COLO829 (cell line): ENCODE measurements at regions not wholly inside any gene's neighbourhood (a gene's known extent, or its start where the extent isn't known, plus 50 kb on each side); places are given as distances from the start of the nearest gene placed in this dataset.
"Not testable (repeated sequence)": the region's sequence is repeated elsewhere in the genome, so short reads cannot be mapped to it uniquely, and the experiment has no call there.

Experiments
- DNase-seq: peaks from one replicate; pipeline ENCODE4 v3.0.0; 2012; ENCODE audit warnings: low spot score

GRCh38 chr4:114087596-114088230 lies 108.3 kb upstream of the ARSJ start:
- DNase-seq: no peak

DNA sequence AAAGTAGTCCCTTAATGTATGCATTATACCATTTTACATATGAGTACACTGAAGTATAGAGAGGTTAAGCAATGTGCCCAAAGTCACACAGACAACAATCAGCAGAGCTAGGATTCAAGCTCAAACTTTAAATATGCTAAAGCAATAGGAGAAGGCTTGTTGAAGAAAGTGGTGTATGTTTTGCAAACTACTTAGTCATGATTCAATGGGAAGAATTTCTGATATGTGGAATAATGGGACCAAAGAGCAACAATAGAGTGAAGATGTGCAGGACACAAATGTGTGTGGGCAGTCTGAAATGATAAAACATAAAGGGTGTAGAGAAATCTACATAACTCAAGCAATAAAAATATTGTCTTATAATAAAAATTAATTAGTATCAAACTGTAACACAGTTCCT lies 109.0 kb upstream of the ARSJ start:
- no peak for DNase-seq

DNA sequence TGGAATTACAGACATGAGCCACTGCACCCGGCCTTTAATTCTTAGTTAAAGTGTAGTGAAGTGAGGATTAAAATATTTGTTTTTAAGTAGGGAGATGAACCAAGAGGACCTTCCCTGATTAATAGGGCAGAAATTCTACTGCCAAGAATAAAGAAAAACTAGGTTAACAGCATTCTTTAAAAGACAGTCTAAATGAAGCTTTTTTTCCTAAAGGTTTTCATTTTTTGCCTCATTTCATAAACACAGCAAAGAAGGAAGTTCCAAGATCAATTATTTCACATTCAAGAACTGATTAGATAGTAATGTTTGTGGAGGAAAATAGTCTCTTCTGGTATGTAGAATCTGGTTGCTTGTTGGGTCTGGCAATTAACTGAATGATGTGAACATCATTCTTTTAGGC lies 112.1 kb upstream of the ARSJ start:
- no peak for DNase-seq

- DNase-seq: peak; percentile 90
Observed at GRCh38 chr4:114093221-114093715, 113.8 kb upstream of the ARSJ start.

- no peak for DNase-seq
Observed at GRCh38 chr4:114100288-114101031, 121.0 kb upstream of the ARSJ start.

DNA sequence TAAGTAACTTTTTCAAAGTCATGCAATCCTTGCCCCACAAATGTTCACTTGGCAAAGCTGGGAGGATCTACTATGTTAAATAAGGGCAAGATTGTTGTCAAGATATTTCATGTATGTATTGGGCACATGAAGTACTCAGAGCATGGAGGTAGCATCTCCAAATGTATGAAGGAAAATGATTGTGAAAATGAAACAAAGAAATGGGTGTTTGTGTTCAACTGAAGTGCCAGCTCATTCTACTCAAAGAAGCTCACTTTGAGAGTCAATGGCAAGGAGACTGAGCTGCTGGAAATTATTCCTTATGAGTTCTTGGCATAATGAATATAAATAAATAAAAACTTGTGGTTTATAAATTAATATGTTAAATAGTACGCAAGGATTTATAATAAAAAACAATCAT lies 124.5 kb upstream of the ARSJ start:
- no peak for DNase-seq

DNA sequence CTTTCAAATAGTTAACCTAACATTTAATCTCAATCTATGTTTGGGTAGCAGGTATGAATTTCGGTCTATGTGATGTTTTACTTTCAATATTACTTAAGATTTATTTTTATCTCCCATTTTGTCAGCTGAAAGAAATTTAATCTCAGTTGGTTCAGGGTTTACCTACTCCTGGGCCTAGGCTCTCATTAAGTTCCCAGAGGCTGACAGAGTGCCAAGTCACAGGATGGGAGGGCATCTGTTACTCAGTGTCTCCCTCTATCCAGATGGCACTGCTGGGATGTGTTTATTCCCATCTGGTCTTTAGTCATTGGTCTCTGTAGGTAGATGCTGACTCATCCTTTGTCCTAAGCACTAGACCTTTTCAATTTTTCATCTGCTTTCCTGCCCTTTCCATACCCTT lies 129.4 kb upstream of the ARSJ start:
- no peak for DNase-seq

DNA sequence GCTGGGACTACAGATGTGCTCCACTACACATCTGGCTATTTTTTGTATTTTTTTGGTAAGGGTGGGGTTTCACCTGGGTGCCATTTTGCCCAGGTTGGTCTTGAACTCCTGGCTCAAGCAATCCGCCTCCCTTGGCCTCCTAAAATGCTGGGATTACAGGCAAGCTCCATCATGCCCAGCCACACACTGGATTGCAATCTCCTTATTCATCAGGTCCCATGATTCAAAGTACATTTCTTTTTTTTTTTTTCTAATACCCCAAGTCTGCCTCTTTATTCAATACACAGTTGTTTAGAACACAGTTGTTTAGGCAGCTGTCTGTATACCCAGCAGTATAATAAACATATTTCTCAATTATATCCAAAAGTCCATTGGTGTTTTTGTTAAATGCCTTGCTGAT lies 130.3 kb upstream of the ARSJ start:
- no peak for DNase-seq

DNA sequence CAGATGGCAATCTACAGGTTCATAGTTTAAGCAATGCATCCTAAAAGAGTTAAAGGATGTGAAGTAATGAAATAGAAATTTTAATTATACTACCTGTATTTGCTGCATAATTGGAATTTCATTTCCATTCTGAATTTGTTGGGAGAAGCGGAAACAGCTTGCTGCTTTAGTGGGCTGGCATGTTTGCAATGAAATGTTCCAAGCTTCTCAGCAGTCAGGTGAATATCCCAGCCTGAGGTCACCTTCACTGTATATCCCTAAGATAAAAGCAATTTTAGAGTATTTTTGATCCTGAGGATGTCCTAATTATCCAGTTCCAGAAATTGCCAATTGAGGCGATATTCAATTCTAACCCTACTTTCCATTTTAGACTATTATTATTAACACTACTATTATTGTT lies 136.1 kb upstream of the ARSJ start:
- DNase-seq: no peak

GRCh38 chr4:114116861-114117260 lies 137.4 kb upstream of the ARSJ start:
- DNase-seq: no peak

- no peak for DNase-seq
Observed at GRCh38 chr4:114121221-114121620, 141.8 kb upstream of the ARSJ start.

DNA sequence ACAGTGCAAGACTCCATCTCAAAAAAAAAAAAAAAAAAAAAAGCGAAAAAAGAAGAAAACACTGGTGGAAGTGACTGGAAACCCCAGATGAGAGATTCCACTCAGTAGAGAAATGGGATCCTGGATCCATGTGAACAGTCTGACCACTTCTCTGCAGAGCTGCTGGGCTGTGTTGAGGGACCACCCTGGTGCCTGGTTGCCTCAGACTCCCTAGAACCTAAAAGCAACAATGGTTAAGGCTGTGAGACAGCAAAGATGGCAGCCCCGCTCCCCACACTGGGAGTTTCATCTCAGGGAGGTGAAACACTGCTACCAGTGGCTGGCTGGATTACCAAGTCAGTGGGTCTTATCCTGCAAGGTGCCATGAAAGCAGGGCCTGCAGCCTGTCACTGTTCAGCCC lies 152.8 kb upstream of the ARSJ start:
- DNase-seq: no peak

GRCh38 chr4:114132830-114133229 lies 153.4 kb upstream of the ARSJ start:
- DNase-seq: no peak

DNA sequence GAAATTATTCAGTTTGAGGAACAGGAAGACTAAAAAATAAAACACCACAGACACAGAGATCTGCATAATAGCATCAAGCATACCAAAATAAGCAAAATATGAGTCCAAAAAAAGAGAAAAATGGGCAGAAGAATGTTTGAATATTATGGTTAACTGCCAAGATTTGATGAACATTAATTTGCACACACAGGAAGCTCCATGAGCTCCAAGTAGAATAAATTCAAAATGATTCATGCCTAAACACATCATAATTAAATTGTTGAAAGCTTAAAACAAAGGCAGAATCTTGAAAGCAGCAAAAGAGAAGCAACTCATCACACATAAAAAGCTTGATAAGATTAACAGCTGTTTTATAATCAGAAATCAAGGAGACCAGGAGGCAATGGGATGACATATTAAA lies 156.6 kb upstream of the ARSJ start:
- DNase-seq: no peak

- DNase-seq: peak; percentile 82
Observed at GRCh38 chr4:114137984-114138383, 158.5 kb upstream of the ARSJ start.

DNA sequence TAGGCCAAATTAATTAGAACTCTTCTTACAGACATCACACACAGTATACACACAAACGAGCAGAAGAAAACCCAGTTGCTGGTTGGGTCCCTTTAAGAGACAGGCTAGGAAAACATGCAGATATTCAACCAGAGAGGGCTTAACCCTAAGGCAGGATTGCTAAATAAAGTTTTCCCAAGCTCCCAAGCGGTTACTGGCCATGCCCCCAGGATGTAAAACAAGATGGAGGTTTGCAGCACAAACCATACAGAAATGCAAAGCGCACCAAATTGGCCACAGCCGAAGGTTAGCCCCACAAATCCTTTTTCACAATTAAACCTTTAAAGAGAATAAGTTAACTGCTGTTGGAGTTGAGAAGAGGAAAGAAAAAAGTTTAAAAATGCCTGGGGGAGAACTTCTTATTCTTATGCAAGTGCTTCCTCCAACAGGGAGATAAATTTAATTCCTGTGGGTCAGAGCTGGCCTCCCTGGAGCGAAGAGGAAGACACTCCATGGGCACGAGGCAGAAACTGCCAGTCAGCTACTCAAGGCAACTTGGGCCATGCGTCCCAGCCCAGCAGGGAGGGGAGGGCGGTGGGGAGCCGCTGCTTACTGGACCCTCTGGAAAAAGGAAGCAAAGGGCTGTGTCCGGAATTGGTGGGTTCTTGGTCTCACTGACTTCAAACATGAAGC lies 167.6 kb upstream of the ARSJ start:
- no peak for DNase-seq

DNA sequence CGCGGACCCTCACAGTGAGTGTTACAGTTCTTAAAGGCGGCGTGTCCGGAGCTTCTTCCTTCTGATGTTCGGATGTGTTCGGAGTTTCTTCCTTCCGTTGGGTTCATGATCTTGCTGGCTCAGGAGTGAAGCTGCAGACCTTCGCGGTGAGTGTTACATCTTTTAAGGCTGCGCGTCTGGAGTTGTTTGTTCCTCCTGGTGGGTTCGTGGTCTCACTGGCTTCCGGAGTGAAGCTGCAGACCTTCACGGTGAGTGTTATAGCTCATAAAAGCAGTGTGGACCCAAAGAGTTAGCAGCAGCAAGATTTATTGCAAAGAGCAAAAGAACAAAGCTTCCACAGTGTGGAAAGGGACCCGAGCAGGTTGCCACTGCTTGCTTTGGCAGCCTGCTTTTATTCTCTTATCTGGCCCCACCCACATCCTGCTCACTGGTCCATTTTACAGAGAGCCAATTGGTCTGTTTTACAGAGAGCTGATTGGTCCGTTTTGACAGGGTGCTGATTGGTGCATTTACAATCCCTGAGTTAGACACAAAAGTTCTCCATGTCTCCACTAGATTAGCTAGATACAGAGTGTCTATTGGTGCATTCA lies 168.3 kb upstream of the ARSJ start:
- DNase-seq: not testable (repeated sequence)

DNA sequence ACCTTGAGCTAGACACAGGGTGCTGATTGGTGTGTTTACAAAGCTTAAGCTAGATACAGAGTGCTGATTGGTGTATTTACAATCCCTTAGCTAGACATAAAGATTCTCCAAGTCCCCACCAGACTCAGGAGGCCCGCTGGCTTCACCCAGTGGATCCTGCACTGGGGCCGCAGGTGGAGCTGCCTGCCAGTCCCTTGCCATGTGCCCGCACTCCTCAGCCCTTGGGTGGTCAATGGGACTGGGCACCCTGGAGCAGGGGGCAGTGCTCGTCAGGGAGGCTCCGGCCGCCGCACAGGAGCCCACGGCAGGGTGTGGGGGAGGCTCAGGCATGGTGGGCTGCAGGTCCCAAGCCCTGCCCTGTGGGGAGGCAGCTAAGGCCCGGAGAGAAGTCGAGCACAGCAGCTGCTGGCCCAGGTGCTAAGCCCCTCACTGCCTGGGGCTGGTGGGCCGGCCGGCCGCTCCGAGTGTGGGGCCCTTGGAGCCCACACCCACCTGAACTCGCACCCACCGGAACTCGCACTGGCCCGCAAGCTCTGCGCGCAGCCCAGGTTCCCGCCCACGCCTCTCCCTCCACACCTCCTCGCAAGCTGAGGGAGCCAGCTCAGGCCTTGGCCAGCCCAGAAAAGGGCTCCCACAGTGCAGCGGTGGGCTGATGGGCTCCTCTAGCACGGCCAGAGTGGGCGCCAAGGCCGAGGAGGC lies 169.1 kb upstream of the ARSJ start:
- DNase-seq: not testable (repeated sequence)

DNA sequence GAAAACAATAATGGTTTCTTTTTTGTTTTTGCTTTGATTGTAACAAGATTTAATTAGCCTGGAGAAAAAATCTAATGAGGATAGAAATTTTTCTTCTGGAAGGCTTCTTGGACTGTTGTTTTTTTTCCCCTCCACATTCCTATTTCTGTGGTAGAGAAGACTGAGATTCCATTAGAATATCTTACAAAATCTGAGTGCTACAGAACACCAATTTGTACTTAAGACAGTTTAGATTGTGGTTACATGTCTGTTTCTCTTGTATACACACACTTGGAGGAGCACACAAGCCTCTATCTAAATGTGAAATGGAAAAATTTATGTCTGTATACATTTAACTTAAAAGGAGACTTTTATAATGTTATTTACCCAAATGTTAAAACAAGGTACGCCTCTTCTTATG lies 176.9 kb upstream of the ARSJ start:
- no peak for DNase-seq

DNA sequence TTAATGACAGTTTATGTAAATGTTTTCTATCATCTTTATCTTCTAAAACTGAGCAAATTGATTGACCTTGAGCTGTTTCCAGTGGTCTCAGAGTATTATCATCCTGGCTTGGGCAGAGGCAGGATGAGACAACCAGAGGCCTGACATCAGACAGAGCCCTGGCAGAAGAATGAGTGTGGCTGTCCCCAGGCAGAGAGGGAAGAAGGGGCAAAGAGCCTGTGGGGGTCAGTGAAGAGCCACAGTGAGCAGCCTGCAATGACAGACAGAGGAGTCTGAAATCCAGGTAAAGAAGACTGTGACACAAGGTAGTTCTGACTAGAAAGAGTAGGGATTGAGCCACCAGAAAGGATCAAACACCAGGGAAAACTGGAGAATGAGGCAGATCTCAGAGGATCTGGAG lies 182.4 kb upstream of the ARSJ start:
- DNase-seq: no peak

DNA sequence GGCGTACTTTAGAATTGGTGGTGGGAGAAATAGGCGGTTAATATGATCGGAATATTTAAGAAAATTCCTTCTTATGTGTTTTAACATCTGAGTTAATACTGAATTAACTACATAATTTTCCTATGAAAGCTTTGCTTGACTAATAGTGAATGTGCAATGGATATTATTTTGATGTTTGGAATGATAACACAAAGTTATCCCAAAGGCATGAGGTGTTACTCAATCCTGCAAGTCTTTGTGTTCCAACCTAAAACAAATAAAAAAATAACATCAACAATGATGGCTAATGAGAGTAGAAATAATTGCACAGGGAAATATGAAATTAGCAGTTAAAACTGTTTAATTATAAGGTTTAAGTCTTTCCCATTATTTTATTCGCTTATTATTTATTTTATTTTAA lies 183.6 kb upstream of the ARSJ start:
- DNase-seq: no peak

DNA sequence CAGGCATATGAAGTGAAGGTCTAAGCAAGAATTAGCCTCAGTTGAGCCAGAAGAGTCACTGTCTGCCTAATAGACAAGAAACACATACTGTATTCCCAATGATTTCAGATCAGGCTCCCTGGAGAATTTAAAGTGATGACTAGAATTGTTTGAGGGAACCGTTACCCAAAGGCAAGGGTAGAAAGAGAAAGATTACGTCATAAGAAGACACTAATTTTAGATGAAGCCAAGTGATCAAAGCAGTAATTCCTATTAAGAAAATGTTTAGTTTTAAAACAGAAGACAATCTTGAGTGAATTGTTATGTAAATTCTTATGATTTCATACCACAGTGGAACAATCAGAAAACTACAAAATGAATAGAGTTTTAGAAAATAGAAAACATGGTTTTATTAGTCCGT lies 194.5 kb upstream of the ARSJ start:
- DNase-seq: no peak
